Esophagus muscularis mucosa (tissue), 3 donors: ENCODE measurements at regions not wholly inside any gene's neighbourhood (a gene's known extent, or its start where the extent isn't known, plus 50 kb on each side); places are given as distances from the start of the nearest gene placed in this dataset.

Experiments
- CTCF ChIP-seq, 3 experiments: fragments of 200-600 bp in 2 of 3; fragments of 450-650 bp in 1 of 3; sonication (generic) in 2 of 3; IDR thresholded peaks; one replicate each; pipeline ENCODE4 v1.5.1; 2017 to 2019; ENCODE audit warnings: antibody characterized with exemption in 3 of 3, mild to moderate bottlenecking in 2 of 3, moderate library complexity in 1 of 3
- EP300 ChIP-seq: sonication (generic); formaldehyde crosslinking; IDR thresholded peaks from one replicate; pipeline ENCODE4 v1.6.1; 2017; ENCODE audit warnings: antibody characterized with exemption

- TF ChIP-seq CTCF (IDR thresholded peaks at IDR 0.05) (no peak), EP300 (no peak)
These were observed 210.1 kb upstream of the LNX1 start for GRCh38 chr4:53801373-53801772.
